Kidney tubule cell (primary cell): ENCODE measurements at regions not wholly inside any gene's neighbourhood (a gene's known extent, or its start where the extent isn't known, plus 50 kb on each side); places are given as distances from the start of the nearest gene placed in this dataset.
"Not testable (repeated sequence)": the region's sequence is repeated elsewhere in the genome, so short reads cannot be mapped to it uniquely, and the experiment has no call there.

Source experiments
- DNase-seq: peaks from one replicate; pipeline ENCODE4 v3.0.0-alpha.2; 2018; ENCODE audit warnings: low spot score

- DNase-seq, result no peak
These were observed 104.4 kb downstream of the SEC23IP start for GRCh38 chr10:119996944-119997343.

GRCh38 chr10:119997429-119997828 lies 104.9 kb downstream of the SEC23IP start:
- DNase-seq, result no peak

- DNase-seq, result no peak
These were observed 110.3 kb downstream of the SEC23IP start for GRCh38 chr10:120002785-120003184.

GRCh38 chr10:120005207-120006201 lies 113.0 kb downstream of the SEC23IP start:
- no peak for DNase-seq

GRCh38 chr10:120007261-120007660 lies 114.7 kb downstream of the SEC23IP start:
- no peak for DNase-seq

- peak; percentile 6 for DNase-seq
These were observed 119.0 kb downstream of the SEC23IP start for GRCh38 chr10:120011359-120012130.

- no peak for DNase-seq
These were observed 119.5 kb downstream of the SEC23IP start for GRCh38 chr10:120012131-120012400.

- DNase-seq, result peak; percentile 66
These were observed 120.0 kb downstream of the SEC23IP start for GRCh38 chr10:120012566-120012965.

GRCh38 chr10:120014031-120014430 lies 121.5 kb downstream of the SEC23IP start:
- DNase-seq, result no peak

GRCh38 chr10:120015064-120015463 lies 122.5 kb downstream of the SEC23IP start:
- no peak for DNase-seq

- DNase-seq, result no peak
These were observed 124.4 kb downstream of the SEC23IP start for GRCh38 chr10:120016906-120017305.

GRCh38 chr10:120017733-120018417 lies 125.3 kb downstream of the SEC23IP start:
- DNase-seq, result peak; percentile 17

GRCh38 chr10:120018695-120019094 lies 126.2 kb downstream of the SEC23IP start:
- DNase-seq, result no peak

GRCh38 chr10:120019568-120019967 lies 127.0 kb downstream of the SEC23IP start:
- DNase-seq, result no peak

- DNase-seq, result no peak
These were observed 129.8 kb downstream of the SEC23IP start for GRCh38 chr10:120022357-120022756.

- DNase-seq, result no peak
These were observed 141.7 kb downstream of the SEC23IP start for GRCh38 chr10:120034236-120034635.

GRCh38 chr10:120039046-120039445 lies 146.5 kb downstream of the SEC23IP start:
- no peak for DNase-seq

- DNase-seq, result no peak
These were observed 147.3 kb downstream of the SEC23IP start for GRCh38 chr10:120039826-120040225.

GRCh38 chr10:120041807-120042559 lies 149.5 kb downstream of the SEC23IP start:
- DNase-seq, result no peak

- DNase-seq, result no peak
These were observed 150.2 kb downstream of the SEC23IP start for GRCh38 chr10:120042705-120043104.

GRCh38 chr10:120047373-120047772 lies 154.8 kb downstream of the SEC23IP start:
- DNase-seq, result not testable (repeated sequence)

- no peak for DNase-seq
These were observed 155.4 kb downstream of the SEC23IP start for GRCh38 chr10:120047926-120048325.
